K562 (cell line): ENCODE measurements at regions not wholly inside any gene's neighbourhood (a gene's known extent, or its start where the extent isn't known, plus 50 kb on each side); places are given as distances from the start of the nearest gene placed in this dataset.

Experiments used
- ATAC-seq: fragments of 200-7000 bp; cut with Tn5 transposase; 3 replicates; pipeline ENCODE4 v1.9.1; 2020; ENCODE audit warnings: moderate library complexity
- BruUV-seq: library from RNA; stranded (reverse); fragments of 400-500 nt; replicated peaks from 2 replicates; lab custom pipeline; 2021; lab: Mats Ljungman, UMichigan
- CTCF ChIA-PET: fragments of 300-600 bp; formaldehyde crosslinking; extraction: SDS; loops from one replicate; lab custom pipeline; 2021; ENCODE audit warnings: low intra/inter-chr PET ratio; lab: Yijun Ruan, JAX
- POLR2A ChIA-PET: fragments of 300-600, 350-650 bp; sonication (Branson Sonifier 250); formaldehyde crosslinking; extraction: SDS; loops from one replicate; lab custom pipeline; 2021; ENCODE audit warnings: antibody characterized with exemption, inconsistent platforms; lab: Yijun Ruan, JAX
- DNase-seq, 4 experiments: peaks; one replicate each; pipeline versions ENCODE4 v3.0.0 to v3.0.0-alpha.2; 2011 to 2018; ENCODE audit warnings: low spot score in 3 of 4, mixed read lengths in 3 of 4; ENCODE audit errors: extremely low read depth in 1 of 4
- FAIRE-seq: peaks from 2 replicates; lab custom pipeline; 2011; peaks lifted over from hg19 to GRCh38; lab: Jason Lieb, UNC
- H2AFZ ChIP-seq: 2 replicates; pipeline ENCODE4 v1.6.0; 2011; ENCODE audit warnings: low read depth, low read length, control low read depth, inconsistent platforms
- H3K27ac ChIP-seq: fragments of 200-600 bp; 3 replicates; pipeline ENCODE4 v1.8.0; 2011; ENCODE audit warnings: low read depth, mild to moderate bottlenecking, control low read depth, inconsistent platforms, low read length, moderate library complexity, mixed read lengths; ENCODE audit errors: extremely low read depth
- H3K27me3 ChIP-seq, 2 experiments: fragments of 300-600 bp in 1 of 2; 2 replicates in 1 of 2; 3 replicates in 1 of 2; pipeline versions ENCODE4 v1.6.0 to v1.8.0; 2011; ENCODE audit warnings: inconsistent platforms in 2 of 2, low read length in 2 of 2, mild to moderate bottlenecking in 1 of 2, mixed read lengths in 1 of 2, moderate library complexity in 1 of 2; ENCODE audit not compliant: control insufficient read depth in 2 of 2, insufficient read depth in 2 of 2
- H3K36me3 ChIP-seq: fragments of 300-600 bp; 3 replicates; pipeline ENCODE4 v1.8.0; 2011; ENCODE audit warnings: mild to moderate bottlenecking, low read length, inconsistent platforms; ENCODE audit not compliant: control insufficient read depth, insufficient read depth
- H3K4me1 ChIP-seq, 2 experiments: fragments of 200-600 bp in 1 of 2; replicated peaks in 1 of 2; 2 replicates in 1 of 2; 3 replicates in 1 of 2; pipeline versions ENCODE4 v1.5.1 to v1.8.0; 2011; ENCODE audit warnings: inconsistent platforms in 2 of 2, low read length in 2 of 2, mild to moderate bottlenecking in 1 of 2, mixed read lengths in 1 of 2, moderate library complexity in 1 of 2; ENCODE audit not compliant: control insufficient read depth in 2 of 2, insufficient read depth in 2 of 2
- H3K4me2 ChIP-seq: 2 replicates; pipeline ENCODE4 v1.6.1; 2011; ENCODE audit warnings: low read length, control low read depth, inconsistent platforms, mixed read lengths; ENCODE audit not compliant: insufficient read depth
- H3K4me3 ChIP-seq: fragments of 200-600 bp; sonication (generic), shearing (Covaris generic); 2 replicates; pipeline ENCODE4 v1.5.1; 2016; ENCODE audit warnings: control low read depth, inconsistent platforms
- H3K79me2 ChIP-seq: fragments of 200-600 bp; 3 replicates; pipeline ENCODE4 v1.8.0; 2011; ENCODE audit warnings: low read length, inconsistent platforms; ENCODE audit not compliant: control insufficient read depth, insufficient read depth
- H3K9ac ChIP-seq, 2 experiments: 2 replicates each; pipeline versions ENCODE4 v1.6.0 to v1.6.1; 2011; ENCODE audit warnings: low read depth in 2 of 2, low read length in 2 of 2, control low read depth in 1 of 2, inconsistent platforms in 1 of 2, mild to moderate bottlenecking in 1 of 2, mixed read lengths in 1 of 2; ENCODE audit not compliant: insufficient read depth in 1 of 2
- H3K9me1 ChIP-seq: one replicate; pipeline ENCODE4 v1.6.0; 2011; ENCODE audit warnings: inconsistent platforms, mild to moderate bottlenecking, low read length, moderate library complexity; ENCODE audit not compliant: control insufficient read depth, insufficient read depth
- H3K9me3 ChIP-seq: replicated peaks from 2 replicates; pipeline ENCODE4 v1.5.1; 2011; ENCODE audit warnings: low read depth, low read length, inconsistent platforms; ENCODE audit not compliant: control insufficient read depth, insufficient read depth
- H4K20me1 ChIP-seq: replicated peaks from 2 replicates; pipeline ENCODE4 v1.6.1; 2011; ENCODE audit warnings: low read length, inconsistent platforms, mixed read lengths; ENCODE audit not compliant: control insufficient read depth, insufficient read depth
- CHD1 ChIP-seq: fragments of 200-600 bp; sonication (generic); IDR thresholded peaks from one replicate; pipeline ENCODE4 v1.6.1; 2012; ENCODE audit warnings: mild to moderate bottlenecking, moderate library complexity, low read length, inconsistent platforms
- CREM ChIP-seq: IDR thresholded peaks from 2 replicates; pipeline ENCODE4 v1.6.1; 2014; ENCODE audit warnings: antibody characterized with exemption, low read depth
- DIDO1 ChIP-seq: fragments of 450-650 bp; IDR thresholded peaks from 2 replicates; pipeline ENCODE4 v1.6.1; 2016; ENCODE audit warnings: low read depth, missing biosample characterization, missing genetic modification characterization
- FOXP1 ChIP-seq: sonication (generic); formaldehyde crosslinking; IDR thresholded peaks from 2 replicates; pipeline ENCODE4 v1.8.0; 2022; ENCODE audit warnings: mild to moderate bottlenecking, missing genetic modification reagents
- HMGN3 ChIP-seq: IDR thresholded peaks from 2 replicates; pipeline ENCODE4 v1.6.1; 2011; ENCODE audit warnings: borderline replicate concordance, low read depth, mild to moderate bottlenecking, mixed read lengths, low read length; ENCODE audit not compliant: insufficient read length; ENCODE audit errors: extremely low read depth
- ILK ChIP-seq: fragments of 450-650 bp; IDR thresholded peaks from 2 replicates; pipeline ENCODE4 v1.6.1; 2016; ENCODE audit warnings: missing genetic modification characterization, low read depth, mild to moderate bottlenecking, missing compliant biosample characterization, moderate library complexity, borderline replicate concordance
- KDM2B ChIP-seq: fragments of 250-450 bp; sonication (Bioruptor Pico); IDR thresholded peaks from 2 replicates; pipeline ENCODE4 v1.8.0; 2021; ENCODE audit warnings: mild to moderate bottlenecking, moderate library complexity
- MCM7 ChIP-seq, 2 experiments: fragments of 450-650 bp; IDR thresholded peaks; 2 replicates each; pipeline ENCODE4 v1.6.1; 2016 to 2018
- MED1 ChIP-seq: sonication (generic); formaldehyde crosslinking; IDR thresholded peaks from 2 replicates; pipeline ENCODE4 v1.8.1; 2023; ENCODE audit warnings: missing genetic modification reagents, borderline replicate concordance
- POLR2AphosphoS2 ChIP-seq: IDR thresholded peaks from 2 replicates; pipeline ENCODE4 v1.6.1; 2012; ENCODE audit warnings: low read length, improper control_type of control experiment
- XRCC3 ChIP-seq: fragments of 450-650 bp; IDR thresholded peaks from 2 replicates; pipeline ENCODE4 v1.6.1; 2017; ENCODE audit warnings: mild to moderate bottlenecking, moderate library complexity
- ZNF239 ChIP-seq: fragments of 250-450 bp; sonication (Bioruptor Pico); IDR thresholded peaks from 2 replicates; pipeline ENCODE4 v1.4.0; 2020; ENCODE audit warnings: mild to moderate bottlenecking
- WGBS: fragments of 100-300 bp; shearing (Covaris generic); methylation state at CpG from one replicate; pipeline ENCODE4 v1.1.6; 2016; ENCODE audit warnings: low coverage, mixed read lengths; ENCODE audit not compliant: insufficient coverage; ENCODE audit errors: missing lambda C conversion rate; 5-methylcytosine and 5-hydroxymethylcytosine counted together
- in situ Hi-C: fragments of 300-500 bp; cut with MboI; formaldehyde crosslinking; loops from 4 replicates; pipeline ENCODE4 v1.15.0; 2018; ENCODE audit warnings: inconsistent platforms, mixed read lengths
- intact Hi-C: fragments of 100-400 bp; cut with micrococcal nuclease; formaldehyde crosslinking; loops from 2 replicates; pipeline ENCODE4 v1.14.2; 2022
- TF ChIP-seq, protein P1 (sequence below): fragments of 450-650 bp; IDR thresholded peaks from 2 replicates; pipeline ENCODE4 v1.6.1; 2016; ENCODE audit warnings: antibody characterized with exemption
- TF ChIP-seq, protein P2 (sequence below): fragments of 450-650 bp; formaldehyde crosslinking; IDR thresholded peaks from 2 replicates; pipeline ENCODE4 v1.4.0; 2020; ENCODE audit warnings: mild to moderate bottlenecking

DNA sequence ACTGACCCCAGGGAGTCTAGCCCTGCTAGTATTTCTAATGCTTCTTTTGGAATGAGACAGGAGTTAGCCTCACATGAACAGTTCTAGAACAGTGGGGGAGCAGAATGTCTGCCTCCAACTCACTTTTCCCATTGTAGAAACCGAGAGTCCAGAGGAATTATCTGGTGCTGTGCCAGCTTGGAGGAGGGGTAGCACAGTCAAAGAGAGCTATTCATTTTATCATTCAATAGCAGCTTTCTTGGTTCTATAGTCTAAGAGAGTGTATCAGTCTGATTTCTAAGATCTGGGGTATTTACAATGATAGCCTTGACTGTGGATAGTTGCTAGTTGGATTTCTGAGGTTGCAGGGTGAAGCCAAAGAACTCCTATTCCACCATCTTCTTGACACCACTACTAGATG is 448.2 kb downstream of the RFPL4B start:
- DNase-seq (no peak), ATAC-seq (no peak), FAIRE-seq (no peak)
- CTCF ChIA-PET: no interaction called here
- H4K20me1 ChIP-seq: no peaks in the 10 kb centered on the region
- POLR2A ChIA-PET: no interaction called here
- WGBS: 0% methylated on average over 1 of the region's 1 CpG
- in situ Hi-C loops: no loop called here
- no peaks in the 10 kb centered on the region for H3K36me3 ChIP-seq
- no peak overlapping the region for H3K4me3 ChIP-seq
- no peaks in the 10 kb centered on the region for H3K4me1 ChIP-seq
- H3K27ac ChIP-seq: no peak overlapping the region
- no peak overlapping the region for H2AFZ ChIP-seq
- H3K9me3 ChIP-seq: no peaks in the 10 kb centered on the region
- H3K27me3 ChIP-seq: no peaks in the 10 kb centered on the region
- TF ChIP-seq HMGN3 (no peak), ZNF239 (CRISPR knock-in tag) (no peak), FOXP1 (CRISPR knock-in tag) (no peak), CREM (no peak), MCM7 (IDR thresholded peaks at IDR 0.05) (no peak), ILK (tag) (no peak), DIDO1 (tag) (no peak), POLR2AphosphoS2 (no peak), MED1 (CRISPR knock-in tag) (no peak), XRCC3 (no peak), KDM2B (CRISPR knock-in tag) (no peak), CHD1 (no peak)
- TF ChIP-seq, protein P1, sequence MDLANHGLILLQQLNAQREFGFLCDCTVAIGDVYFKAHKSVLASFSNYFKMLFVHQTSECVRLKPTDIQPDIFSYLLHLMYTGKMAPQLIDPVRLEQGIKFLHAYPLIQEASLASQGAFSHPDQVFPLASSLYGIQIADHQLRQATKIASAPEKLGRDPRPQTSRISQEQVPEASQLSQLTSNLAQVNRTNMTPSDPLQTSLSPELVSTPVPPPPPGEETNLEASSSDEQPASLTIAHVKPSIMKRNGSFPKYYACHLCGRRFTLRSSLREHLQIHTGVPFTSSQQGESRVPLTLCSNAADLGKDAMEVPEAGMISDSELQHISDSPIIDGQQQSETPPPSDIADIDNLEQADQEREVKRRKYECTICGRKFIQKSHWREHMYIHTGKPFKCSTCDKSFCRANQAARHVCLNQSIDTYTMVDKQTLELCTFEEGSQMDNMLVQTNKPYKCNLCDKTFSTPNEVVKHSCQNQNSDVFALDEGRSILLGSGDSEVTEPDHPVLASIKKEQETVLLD: no peak
- TF ChIP-seq, protein P2, sequence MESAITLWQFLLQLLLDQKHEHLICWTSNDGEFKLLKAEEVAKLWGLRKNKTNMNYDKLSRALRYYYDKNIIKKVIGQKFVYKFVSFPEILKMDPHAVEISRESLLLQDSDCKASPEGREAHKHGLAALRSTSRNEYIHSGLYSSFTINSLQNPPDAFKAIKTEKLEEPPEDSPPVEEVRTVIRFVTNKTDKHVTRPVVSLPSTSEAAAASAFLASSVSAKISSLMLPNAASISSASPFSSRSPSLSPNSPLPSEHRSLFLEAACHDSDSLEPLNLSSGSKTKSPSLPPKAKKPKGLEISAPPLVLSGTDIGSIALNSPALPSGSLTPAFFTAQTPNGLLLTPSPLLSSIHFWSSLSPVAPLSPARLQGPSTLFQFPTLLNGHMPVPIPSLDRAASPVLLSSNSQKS (CRISPR knock-in tag): no peak
- BruUV-seq: no TSS peak
- H3K9ac ChIP-seq: no peak overlapping the region
- H3K4me2 ChIP-seq: no peak overlapping the region
- H3K79me2 ChIP-seq: no peaks in the 10 kb centered on the region
- H3K9me1 ChIP-seq: no peaks in the 10 kb centered on the region
- intact Hi-C loops: no loop called here
